HG03175 (cell line): ENCODE measurements at regions not wholly inside any gene's neighbourhood (a gene's known extent, or its start where the extent isn't known, plus 50 kb on each side); places are given as distances from the start of the nearest gene placed in this dataset.

Source experiments
- ATAC-seq: cut with Tn5 transposase; IDR thresholded peaks from one replicate; pipeline ENCODE4 v1.9.1; 2021; ENCODE audit warnings: mild to moderate bottlenecking, moderate library complexity; ENCODE audit not compliant: unreplicated experiment

DNA sequence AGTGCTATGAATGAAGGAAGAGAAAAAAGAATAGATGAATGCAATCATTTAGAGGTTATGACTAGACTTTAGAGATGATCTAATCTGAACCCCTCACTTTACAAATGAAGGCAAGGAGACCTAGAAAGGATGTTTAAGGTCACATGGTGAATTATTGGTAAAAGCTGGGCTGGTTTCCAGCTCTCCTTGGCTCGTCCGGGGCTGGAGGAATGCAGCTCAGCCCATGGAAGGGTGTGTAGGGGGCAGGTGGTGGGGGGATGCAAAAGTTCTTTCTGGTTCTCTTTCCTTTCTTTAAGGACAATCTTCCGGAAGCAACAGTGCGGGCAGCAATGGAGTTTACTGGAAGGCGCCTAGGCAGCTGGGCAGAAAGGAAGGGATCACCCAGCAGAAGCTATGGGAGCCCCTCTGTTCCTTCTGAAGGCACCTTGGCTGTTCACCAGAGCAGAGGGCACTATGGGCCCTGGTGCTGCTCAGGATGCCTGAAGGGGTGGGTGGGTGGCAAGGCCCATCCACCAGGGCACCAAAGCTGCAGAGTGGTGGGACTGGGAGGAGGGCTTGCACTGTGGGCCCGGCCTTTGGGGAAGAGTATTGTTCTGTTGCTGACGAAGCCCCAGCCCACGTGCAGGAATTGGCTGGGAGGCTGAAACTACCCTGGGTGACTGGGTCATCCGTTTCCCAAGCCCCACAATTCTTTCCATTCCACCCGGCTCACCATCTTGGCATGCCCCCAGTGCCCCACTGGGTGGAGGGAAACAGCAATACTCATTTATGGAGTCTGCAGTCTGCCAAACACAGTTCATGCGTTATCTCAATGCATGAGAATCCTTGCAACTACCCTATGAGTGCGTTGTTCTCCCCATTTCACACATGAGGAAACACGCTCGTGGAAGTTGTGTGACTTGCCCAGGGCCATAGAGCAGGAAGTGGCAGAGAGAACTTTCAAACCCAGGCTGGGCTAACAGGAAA lies 78.2 kb downstream of the IRF2BPL start:
- ATAC-seq = no peak

DNA sequence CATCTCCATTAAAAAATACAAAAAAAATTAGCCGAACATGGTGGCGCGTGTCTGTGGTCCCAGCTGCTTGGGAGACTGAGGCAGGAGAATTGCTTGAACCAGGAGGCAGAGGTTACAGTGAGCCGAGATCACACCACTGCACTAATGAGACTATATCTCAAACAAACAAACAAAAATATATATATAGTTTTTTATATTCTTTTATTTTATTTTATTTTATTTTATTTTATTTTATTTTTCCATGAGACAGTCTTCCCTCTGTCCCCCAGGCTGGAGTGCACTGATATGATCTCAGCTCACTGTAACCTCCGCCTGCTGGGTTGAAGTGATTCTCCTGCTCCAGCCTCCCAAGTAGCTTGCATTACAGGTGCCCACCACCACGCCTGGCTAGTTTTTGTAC lies 79.5 kb downstream of the IRF2BPL start:
- no peak for ATAC-seq

DNA sequence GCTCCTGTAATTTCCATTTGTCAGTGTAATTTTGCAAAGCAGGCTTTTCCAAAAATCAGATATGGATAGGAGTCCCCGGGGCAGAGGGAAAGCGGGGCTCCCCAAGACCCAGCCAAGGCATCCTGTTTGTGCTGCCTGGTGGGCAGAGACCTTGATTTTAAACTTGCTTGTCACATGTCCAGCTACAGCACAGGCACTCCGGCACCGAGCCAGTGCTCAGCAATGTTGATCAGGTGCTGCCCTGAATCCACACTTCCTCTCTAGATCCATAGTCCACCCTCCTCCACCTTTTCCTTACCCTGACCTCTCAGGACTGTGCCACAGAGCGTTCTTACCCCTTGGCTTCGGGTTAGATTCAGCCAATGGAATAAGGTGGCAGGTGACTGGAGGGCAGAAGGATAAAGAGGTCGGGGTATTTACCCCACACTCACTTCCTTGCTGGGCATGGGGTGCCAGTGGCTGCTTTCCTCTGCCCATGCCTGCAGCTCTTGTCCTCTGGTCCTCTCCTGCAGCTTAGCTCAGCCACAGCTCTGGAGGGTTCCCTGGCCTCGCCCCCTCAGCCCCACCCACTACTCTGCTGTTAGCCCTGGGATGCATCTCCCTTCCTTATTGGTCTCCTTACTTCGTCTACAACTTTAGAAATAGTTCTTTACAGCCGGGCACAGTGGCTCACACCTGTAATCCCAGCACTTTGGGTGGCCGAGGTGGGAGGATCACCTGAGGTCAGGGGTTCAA lies 80.1 kb downstream of the IRF2BPL start:
- no peak for ATAC-seq

DNA sequence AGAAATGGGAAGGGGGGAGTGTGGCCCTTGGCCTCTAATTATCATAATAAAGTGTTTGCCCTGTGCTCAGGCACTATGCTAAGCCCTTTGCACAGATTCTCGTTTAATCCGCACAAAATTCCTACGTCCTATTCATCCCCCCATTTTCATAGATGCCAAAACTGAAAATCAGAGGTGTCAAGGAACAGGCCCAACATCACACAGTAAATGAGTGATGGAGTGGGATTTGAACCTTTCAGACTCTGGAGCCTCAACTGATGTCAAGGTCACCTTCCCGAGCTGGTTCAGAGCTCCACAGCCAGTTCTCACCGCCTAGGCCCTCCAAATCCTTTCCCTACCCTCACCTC lies 80.7 kb downstream of the IRF2BPL start:
- no peak for ATAC-seq

DNA sequence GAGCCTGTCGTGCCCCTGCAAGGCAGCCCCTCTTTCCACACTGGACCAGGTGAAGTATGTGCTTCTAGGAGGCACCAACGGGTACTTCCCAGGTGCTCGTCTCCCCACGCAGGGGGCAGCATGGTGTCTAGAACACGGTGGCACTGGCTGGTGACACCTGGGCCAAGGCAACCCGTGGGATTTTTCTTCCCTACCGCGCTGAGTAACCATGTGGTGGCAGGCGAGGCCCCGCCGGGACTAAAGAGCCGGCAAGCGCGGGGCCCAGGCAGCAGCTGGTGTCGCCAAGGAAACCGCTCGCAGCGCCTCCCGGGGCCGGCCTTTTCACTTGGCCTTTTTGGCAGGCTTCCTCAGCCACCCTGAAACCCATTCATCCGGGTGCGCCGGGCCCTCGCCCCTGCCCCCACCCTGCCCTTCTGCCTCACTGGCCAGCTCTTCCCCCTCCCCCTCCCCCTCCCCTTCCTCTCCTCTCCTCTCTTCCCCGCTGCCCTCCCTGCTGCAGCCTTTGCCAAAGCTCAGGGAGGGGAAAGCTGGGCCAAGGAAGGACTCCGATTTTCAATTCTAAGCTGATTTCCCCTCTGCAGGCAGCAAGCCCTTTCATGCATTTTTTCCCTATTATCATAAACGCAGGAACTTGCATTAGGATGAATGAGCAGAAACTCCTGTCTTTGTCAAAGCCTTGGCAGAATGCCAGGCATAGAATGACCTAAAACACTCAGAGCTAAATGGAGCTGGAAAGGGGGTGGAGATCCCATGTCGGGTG lies 81.2 kb downstream of the IRF2BPL start:
- ATAC-seq = peak; percentile 80

DNA sequence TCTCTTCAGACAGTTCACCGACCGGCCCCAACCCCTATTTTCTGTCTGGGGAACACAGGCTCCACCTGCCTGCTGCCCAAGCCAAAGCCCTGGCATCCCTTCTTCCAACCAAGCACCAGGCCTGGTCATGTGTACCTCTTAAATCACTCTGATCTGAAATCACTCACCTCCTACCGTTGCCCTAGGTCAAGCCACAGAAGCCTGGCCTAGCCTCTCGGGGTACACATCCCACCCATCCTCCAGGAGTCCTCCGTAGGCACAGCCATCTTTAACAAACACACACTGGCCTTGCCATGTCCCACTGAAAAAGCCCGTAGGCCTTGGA lies 81.8 kb downstream of the IRF2BPL start:
- ATAC-seq = peak; percentile 12

DNA sequence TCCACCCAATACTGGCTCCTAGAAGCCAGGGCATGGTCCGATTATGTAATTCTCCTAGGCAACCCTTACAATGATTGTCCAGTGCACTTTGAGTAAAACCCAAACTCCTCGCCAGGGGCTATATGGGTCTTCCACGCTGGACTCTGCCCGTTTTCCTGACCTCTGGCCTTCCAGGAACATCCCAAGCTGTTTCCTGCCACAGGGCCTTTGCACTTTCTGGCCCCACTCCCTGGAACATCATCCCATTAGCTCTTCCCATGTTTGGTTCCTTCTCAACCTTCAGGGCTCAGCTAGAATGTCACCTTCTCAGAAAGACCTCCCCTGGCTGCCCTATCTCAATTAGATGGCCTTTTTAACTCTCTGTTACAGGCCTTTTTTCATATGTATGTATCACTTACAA lies 85.4 kb downstream of the IRF2BPL start:
- ATAC-seq = no peak

DNA sequence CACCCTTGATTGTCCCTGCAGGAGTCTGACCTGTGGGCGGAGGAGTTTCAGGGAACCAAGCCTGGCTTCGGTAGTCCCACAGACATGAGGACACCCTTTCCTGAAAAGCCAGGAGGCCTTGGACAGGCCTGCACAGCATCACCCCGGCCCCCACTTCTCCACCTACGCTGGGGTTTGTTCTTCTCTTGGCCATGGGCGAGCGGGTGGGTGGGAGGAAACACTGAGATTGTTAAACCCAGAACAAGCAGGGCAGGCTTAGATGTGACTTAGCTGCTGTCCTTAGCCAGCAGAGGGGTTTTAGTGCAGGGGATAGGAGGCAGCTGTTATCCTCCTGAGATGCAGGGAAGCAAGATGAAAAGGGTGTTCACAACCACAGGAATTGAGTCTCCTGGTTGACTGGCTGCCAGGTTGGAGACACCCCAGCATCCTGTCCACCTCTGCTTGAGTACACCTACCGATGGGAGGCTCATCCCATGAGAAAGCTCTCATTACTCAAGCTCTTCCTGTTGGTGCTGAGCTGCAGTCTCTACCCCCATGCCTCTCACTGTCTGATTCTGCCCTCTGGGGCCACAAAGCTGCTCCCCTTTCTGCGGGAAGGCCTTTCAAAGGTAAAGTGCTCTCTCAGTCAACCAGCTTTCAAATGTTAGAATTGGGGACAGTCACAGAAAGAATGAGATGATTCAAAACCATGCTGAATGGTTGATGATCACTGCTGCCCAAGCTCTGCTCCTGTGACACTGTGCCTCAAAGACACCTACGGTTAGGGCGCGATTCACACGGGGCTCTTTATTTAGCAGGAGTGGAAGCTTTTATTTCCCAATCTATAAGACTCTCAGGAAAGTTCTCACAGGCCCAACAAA lies 86.3 kb downstream of the IRF2BPL start:
- ATAC-seq = no peak

DNA sequence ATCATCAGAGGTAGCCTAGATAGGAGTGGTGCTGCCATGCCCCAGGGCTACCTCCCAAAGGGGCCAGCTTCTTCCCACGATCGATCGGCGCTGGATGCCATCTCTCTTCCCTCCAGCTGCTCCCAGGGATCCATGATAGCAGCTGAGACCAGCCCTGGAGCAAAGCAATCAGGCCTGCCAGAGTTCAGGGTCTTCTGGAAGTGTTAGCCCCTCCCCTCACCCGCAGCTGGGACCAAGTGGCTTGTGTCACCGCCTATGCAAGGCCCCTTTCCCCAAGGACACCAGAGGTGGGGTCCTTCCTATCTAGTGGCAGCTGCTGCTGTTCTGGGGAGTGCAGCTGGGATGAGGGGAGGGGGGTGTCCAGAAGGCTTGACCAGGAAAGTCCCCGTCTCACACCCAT lies 87.0 kb downstream of the IRF2BPL start:
- no peak for ATAC-seq

DNA sequence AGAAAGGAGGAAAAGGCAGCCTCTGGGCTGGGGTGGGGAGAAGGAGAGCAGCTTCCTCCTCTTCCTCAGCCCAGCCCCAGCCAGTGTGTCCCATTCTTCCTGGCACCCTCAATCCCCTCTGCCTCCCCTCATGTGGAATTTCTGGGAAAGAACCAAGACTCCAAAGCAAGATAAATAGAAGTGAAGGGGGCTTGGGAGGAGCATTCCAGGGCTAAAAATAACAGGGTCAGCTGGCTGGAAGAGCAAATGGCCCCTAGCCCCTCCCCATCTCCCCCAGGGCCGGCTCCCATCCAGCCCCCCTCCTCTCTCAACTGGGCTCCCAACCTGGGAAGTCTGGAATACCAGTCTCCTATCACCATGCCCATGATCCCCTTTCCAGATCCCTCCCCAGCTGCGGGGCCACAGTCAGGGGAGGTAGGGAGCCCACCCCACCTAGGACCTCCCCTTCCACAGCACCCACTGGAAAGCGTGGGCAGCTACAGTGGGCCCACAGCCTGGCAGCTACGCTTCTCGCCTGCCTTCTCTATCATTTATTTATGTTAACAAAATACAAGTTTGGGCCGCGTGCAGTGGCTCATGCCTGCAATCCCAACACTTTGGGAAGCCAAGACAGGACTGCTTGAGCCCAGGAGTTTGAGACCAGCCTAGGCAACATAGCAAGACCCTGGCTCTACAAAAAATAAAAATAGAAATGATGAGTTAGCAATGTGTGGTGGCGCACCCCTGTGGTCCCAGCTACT lies 88.3 kb downstream of the IRF2BPL start:
- no peak for ATAC-seq

DNA sequence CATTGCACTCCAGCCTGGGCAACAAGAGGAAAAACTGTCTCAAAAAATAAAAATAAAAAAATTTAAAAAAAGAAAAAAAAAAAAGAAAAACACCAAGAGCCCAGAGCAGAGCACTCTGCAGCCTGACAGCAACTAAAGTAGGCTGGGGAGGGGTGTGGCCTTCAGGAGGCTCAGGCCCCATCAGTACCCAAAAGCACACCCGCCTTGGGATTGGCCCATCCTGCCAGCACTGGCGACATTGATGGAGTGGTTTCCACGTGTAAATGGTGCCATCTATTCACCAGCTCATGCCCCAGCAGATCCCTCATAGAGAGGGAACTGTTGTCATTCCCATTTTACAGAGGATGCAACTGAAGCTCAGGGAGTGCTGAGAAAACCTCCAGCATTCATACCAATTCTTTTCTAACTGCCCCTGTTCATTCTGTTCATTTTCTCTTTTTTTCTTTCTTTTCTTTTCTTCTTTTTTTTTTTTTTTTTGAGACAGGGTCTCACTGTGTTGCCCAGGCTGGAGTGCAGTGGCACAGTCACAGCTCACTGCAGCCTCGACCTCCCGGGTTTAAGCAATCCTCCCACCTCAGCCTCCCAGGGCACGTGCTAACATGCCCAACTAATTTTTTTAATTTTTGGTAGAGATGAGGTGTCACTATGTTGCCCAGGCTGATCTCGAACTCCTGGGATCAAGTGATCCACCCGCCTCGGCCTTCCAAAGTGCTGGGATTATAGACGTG lies 89.3 kb downstream of the IRF2BPL start:
- no peak for ATAC-seq

DNA sequence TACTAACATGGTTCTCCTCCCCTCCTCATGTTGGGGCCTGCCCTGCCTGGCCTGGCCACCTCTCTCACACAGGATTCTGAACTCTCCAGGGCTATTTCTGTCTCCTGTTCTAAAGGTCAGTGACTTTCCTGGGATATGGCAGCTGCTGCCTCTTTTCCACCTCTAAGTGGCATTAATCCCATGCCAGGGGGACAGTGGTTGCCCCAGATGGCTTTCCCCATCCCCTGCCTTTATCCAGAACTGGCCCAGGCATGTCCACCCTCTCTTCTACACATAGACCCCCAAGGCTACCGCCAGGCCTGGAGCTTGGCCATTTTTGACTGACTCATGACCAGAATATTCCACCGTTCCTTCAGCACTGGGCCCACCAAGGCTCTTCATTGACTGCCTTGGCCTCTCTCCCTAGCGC lies 90.4 kb downstream of the IRF2BPL start:
- ATAC-seq = no peak

DNA sequence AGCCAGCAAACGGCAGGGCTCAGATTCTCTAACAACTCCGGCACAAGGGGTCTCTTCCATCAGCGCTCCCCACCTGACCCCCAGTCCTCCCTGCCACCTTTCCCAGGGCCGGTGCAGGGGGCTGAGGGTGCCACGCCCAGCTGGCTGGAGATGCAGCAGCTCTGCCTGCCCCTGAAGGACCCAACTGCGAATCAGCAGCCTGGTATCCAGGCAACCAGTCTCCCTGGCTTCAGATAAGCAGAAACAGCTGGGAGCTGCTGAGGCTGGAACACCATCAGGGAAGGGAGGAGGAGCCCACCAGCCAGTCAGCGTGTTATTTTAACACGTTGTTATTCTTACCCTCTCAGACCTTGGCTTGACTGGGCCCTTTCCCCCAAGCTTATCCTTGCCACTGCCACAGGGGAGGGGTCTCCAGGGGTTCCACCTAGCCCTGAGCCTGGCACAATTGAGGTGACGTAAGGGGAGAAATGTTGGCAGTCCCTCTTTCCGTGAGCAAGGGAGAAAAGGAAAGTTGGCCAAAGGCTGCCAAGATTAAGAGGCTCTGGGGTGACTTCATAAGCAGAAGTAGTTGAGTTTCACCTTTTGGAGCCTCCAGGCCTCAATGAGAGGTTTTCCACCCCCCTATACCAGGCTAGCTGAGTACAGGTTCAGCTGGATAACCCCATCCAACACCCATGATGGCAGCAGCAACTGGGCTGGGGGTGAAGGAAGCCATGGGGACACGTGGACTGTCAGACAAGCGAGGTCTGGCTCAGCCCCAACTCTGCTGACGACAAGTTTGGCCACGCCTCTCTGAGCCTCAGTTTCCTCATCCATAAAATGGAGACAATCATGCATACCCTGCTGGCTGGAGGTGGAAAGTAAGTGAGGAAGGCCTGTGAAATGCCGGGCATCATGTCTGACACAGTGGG lies 91.1 kb downstream of the IRF2BPL start:
- no peak for ATAC-seq

DNA sequence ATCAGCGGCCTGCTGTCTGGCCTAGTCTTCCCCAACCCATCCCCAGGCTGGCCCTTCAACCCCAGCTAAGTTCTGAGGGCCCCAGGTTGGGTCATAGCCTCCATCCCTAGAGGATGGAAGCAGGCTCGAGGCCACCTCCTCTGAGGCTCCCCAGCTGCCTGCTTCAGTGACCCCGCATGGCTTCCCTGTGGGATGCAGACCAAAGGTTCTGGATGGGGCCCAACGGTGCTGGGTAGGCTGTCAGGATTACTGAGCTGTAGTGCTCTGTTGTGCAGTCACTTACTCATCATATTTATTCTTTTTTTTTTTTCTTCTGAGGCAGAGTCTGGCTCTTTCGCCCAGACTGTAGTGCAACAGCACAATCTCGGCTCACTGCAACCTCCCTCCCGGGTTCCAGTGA lies 92.0 kb downstream of the IRF2BPL start:
- ATAC-seq = no peak

DNA sequence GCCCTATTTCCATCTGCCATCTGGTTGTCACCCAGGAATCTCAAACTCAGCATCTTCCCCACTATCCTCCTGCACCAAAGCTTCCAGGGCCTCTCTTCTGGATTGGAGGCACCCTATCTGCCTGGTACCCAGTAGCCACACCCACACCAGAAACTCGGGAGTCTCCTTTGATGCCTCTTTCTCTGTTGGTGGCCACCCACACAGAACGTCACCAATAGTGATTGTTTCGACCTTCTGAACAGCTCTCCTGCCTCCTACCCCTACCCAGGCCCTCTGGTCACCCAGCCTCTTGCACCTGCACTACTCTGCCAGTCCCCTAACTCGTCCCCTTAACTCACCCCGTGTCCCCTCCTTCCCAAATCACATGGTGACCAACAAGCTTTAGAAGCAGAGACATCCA lies 95.0 kb downstream of the IRF2BPL start:
- no peak for ATAC-seq

DNA sequence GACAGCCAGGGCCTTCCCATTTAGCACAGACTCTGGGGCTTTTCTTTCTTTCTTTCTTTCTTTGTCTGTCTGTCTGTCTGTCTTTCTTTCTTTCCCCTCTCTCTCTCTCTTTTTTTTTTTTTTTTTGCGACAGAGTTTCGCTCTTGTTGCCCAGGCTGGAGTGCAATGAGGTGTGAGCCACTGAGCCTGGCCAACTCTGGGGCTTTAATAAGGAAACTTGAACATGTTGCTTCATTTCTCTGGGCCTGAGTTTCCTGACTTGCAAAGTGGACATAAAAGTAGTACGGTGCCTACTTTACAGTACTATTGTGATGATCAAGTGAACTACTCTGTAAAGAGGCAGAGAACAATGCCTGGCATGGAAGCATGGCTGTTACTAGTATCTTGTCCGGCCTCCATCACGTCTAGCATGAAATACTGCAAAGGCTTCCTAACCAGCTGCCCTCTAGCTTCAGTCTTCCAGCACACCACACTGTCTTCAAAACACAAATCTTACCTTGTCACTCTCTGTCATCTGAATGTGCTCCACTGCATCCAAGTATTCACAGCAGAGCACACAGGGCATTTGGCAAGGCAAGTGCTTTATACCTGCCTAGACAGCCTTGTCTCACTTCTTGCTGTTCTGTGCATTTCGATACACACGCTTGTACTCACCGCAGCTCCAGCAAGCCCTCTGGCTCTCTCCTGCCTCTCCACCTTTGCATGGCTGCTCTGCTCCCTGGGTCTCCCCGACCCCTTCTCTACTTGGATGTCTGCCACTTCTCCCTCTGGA lies 96.7 kb downstream of the IRF2BPL start:
- no peak for ATAC-seq

DNA sequence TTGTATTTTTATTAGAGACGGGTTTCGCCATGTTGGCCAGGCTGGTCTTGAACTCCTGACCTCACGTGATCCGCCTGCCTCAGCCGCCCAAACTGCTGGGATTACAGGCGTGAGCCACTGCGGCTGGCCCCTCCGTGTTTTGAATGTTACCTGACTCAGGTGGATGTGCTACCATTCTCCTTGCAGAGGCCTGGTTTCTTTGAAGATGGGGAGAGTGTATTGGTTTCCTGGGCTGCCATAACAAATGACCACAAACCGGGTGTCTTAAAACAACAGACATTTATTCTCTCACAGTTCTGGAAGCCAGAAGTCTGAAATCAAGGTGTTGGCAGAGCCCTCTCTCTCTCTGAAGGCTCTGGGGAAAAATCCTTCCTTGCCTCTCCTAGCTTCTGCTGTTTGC lies 98.0 kb downstream of the IRF2BPL start:
- no peak for ATAC-seq

DNA sequence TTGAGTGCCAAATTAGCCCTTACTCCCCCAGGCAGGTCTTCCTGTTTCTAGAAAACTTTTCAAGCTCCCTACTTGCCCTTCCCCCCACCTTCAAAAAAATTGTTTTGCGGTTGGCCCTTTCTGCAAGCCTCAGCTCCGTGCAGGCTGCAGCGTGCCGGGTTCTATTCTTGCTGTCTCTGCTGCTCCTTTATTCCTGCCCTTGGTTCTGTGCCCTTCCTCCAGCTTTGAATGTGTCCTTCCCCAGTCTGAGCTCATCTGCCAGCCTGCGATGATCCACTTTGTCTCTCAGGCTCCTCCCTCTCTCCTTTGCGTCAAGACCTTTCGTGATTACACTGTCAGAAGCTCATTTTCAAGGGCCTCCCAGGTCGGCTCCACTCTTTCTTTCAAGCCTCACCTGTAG lies 98.6 kb downstream of the IRF2BPL start:
- ATAC-seq = no peak
